Activated CD4-positive, alpha-beta memory T cell treated with anti-CD3 and anti-CD28 coated beads for 36 hours (primary cell): ENCODE measurements at regions not wholly inside any gene's neighbourhood (a gene's known extent, or its start where the extent isn't known, plus 50 kb on each side); places are given as distances from the start of the nearest gene placed in this dataset.
A peak's percentile ranks its signal among the peaks of the same experiment; 100 is the strongest.

Source experiments
- CTCF ChIA-PET: fragments of 350-600 bp; sonication (Branson Sonifier 250); formaldehyde crosslinking; loops from one replicate; lab custom pipeline; 2021; ENCODE audit warnings: antibody characterized with exemption, inconsistent platforms; lab: Charles Lee
- POLR2A ChIA-PET: fragments of 350-600 bp; sonication (Branson Sonifier 250); formaldehyde crosslinking; loops from one replicate; lab custom pipeline; 2021; ENCODE audit warnings: antibody characterized with exemption; lab: Charles Lee
- DNase-seq: peaks from one replicate; pipeline ENCODE4 v3.0.0-alpha.2; 2020
- H3K27ac Mint-ChIP-seq: one replicate; pipeline ENCODE4 v1.8.0; 2021; ENCODE audit warnings: mixed read lengths
- H3K27me3 Mint-ChIP-seq: one replicate; pipeline ENCODE4 v1.8.0; 2021; ENCODE audit warnings: mixed read lengths
- H3K36me3 Mint-ChIP-seq: one replicate; pipeline ENCODE4 v1.8.0; 2021; ENCODE audit warnings: mixed read lengths
- H3K4me1 Mint-ChIP-seq: one replicate; pipeline ENCODE4 v1.8.0; 2021; ENCODE audit warnings: low read depth, mixed read lengths
- H3K4me3 Mint-ChIP-seq: one replicate; pipeline ENCODE4 v1.8.0; 2021; ENCODE audit warnings: mild to moderate bottlenecking, mixed read lengths
- H3K9me3 Mint-ChIP-seq: one replicate; pipeline ENCODE4 v1.8.0; 2021; ENCODE audit warnings: mixed read lengths
- intact Hi-C: fragments of 100-400 bp; cut with micrococcal nuclease; formaldehyde crosslinking; loops from one replicate; pipeline ENCODE4 v1.15.1; 2023

DNA sequence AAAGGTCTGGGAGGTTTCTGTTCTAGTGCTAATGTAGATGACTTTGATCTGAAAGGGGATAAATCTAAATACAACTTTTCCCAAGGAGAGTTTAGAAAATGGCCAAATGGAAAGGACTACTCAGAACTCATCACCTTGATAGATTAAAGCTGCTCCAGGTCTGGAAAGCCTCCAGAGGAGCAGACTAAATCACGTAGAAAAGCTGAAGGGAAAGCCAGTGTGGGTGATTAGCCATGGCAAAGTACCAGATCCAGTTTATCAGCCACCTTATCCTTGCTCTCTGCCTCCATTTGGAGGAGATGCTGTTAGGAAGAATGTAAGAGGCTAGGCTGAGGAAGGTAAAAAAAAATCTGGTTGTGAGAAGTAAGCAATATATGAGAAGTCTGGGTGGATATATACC is 120.7 kb upstream of the RAI14 start:
- CTCF ChIA-PET, result interaction anchor here (4.4 kb wide), 1 partner anchor 11 kb away, joined by 29 read pairs; no protein-coding TSS in a partner anchor
- DNase-seq, result no peak
- no peaks in the 10 kb centered on the region for H3K9me3 Mint-ChIP-seq
- H3K4me1 Mint-ChIP-seq, result peaks cover 28% of the 10 kb centered on the region
- no peak overlapping the region for H3K27ac Mint-ChIP-seq
- H3K27me3 Mint-ChIP-seq, result peaks cover 14% of the 10 kb centered on the region
- intact Hi-C loops, result loop anchor here (10.0 kb wide), 2 partner anchors 119 to 531 kb away; partner anchors contain the start of genes AMACR and RAI14
- H3K36me3 Mint-ChIP-seq, result no peaks in the 10 kb centered on the region
- POLR2A ChIA-PET, result no interaction called here
- H3K4me3 Mint-ChIP-seq, result no peak overlapping the region

DNA sequence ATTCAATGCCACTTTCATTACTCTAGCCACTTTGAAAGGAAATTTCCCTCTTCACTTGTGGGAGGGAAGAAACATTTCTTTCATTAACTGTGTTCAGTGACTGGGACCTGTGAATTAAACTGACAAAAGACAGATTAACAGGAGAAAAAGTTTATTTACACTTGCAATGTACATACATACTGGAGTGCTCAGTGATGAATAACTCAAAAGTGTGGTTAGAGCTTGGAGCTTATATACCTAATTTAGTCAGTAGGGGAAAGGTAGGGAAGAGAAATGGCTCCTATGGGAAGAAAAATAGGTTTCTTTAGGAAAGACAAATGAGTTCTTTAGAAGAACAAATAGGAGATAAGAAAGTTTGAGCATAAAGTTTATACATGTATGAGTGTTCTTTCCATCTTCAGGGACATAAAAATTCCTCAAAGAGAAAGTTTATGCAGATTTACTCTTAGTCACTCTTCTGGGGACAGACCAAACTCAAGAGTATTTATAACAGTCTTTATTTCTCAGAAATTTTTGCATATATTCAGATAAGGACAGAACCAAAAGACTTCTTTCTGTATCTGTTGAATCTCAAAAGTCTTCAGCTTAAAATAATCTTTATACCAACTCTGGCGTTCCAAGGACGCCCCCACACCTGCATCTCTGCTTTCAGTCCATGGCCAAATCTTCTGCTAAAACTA is 120.0 kb upstream of the RAI14 start:
- DNase-seq, result peak; percentile 26
- POLR2A ChIA-PET, result no interaction called here

DNA sequence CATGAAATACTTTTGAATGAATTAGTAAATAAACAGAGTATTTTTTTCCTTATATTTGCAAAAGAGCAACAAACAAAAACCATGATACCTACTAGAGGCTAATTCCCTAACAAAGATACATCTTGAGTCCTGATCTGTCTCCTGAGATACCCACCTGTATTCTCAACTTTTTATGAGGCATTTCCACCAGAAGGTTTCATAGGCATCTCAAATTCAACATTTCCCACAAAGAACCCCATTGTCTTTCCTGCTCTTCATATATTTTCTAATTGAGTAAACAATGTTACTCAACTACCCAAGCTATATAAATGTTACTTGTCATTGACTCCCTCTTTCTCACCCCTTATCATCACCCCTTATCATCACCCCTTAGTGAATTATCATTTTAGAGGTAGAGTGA is 119.4 kb upstream of the RAI14 start:
- H3K4me3 Mint-ChIP-seq, result no peak overlapping the region
- no peak for DNase-seq
- intact Hi-C loops, result loop anchor here (2.0 to 10.0 kb wide), 3 partner anchors 56 to 532 kb away; partner anchors contain the start of genes AMACR and RAI14
- H3K9me3 Mint-ChIP-seq, result no peaks in the 10 kb centered on the region
- ChIA-PET POLR2A (no interaction called here), CTCF (interaction anchor here (2.5 to 4.4 kb wide), 3 partner anchors 12 to 362 kb away, joined by 18 to 40 read pairs (median 29); no protein-coding TSS in a partner anchor)
- H3K36me3 Mint-ChIP-seq, result no peaks in the 10 kb centered on the region
- H3K4me1 Mint-ChIP-seq, result peaks cover 28% of the 10 kb centered on the region
- H3K27me3 Mint-ChIP-seq, result peaks cover 25% of the 10 kb centered on the region
- no peak overlapping the region for H3K27ac Mint-ChIP-seq

More for the DNA sequence above, 120.0 kb upstream of the RAI14 start:
- intact Hi-C loops, result loop anchor here (2.0 to 10.0 kb wide), 3 partner anchors 55 to 531 kb away; partner anchors contain the start of genes AMACR and RAI14
- Mint-ChIP-seq H3K4me3 (no peak overlapping the region), H3K27ac (no peak overlapping the region), H3K9me3 (no peaks in the 10 kb centered on the region), H3K27me3 (peaks cover 20% of the 10 kb centered on the region), H3K4me1 (peaks cover 28% of the 10 kb centered on the region), H3K36me3 (no peaks in the 10 kb centered on the region)
- CTCF ChIA-PET, result interaction anchor here (3.6 to 4.4 kb wide), 2 partner anchors 12 to 362 kb away, joined by 18 to 29 read pairs; no protein-coding TSS in a partner anchor

DNA sequence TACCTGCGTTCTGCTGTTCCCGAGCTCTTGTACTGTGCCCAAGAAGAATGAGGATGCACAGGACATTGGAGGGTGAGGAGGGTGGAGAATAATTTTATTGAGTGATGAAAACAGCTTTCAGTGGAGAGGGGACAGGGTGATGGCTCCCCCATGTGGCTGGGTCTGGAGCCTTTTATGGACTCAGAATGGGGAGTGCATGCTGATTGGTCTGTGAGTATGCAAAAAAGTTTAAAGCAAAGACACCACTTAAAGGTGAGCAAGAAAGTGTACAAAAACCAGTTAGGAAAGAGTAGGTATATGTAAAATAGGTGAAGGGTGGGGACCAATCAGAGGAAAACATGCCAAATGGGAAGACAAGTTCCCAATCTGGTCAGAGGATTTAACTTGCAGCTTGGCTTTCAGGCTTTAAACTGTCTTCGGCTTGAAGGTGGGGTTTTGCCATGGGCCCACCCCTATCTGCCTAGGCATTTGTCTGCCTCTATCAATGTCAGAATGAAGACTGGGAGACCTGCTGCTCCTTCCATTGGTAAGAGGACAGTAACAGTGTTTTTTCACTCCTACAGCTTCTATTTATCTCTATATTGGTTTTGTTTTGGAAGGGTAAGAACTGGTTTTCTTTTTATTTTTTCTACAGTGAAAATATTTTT is 118.0 kb upstream of the RAI14 start:
- Mint-ChIP-seq H3K27me3 (peaks cover 34% of the 10 kb centered on the region), H3K4me3 (no peak overlapping the region), H3K36me3 (no peaks in the 10 kb centered on the region), H3K27ac (no peak overlapping the region), H3K4me1 (peaks cover 31% of the 10 kb centered on the region), H3K9me3 (no peaks in the 10 kb centered on the region)
- ChIA-PET POLR2A (no interaction called here), CTCF (interaction anchor here (1.1 to 4.4 kb wide), 8 partner anchors 10 to 360 kb away, joined by 3 to 40 read pairs (median 12); no protein-coding TSS in a partner anchor)
- intact Hi-C loops, result loop anchor here (1.0 to 10.0 kb wide), 3 partner anchors 52 to 533 kb away; partner anchors contain the start of genes AMACR and RAI14
- DNase-seq, result peak; percentile 61

DNA sequence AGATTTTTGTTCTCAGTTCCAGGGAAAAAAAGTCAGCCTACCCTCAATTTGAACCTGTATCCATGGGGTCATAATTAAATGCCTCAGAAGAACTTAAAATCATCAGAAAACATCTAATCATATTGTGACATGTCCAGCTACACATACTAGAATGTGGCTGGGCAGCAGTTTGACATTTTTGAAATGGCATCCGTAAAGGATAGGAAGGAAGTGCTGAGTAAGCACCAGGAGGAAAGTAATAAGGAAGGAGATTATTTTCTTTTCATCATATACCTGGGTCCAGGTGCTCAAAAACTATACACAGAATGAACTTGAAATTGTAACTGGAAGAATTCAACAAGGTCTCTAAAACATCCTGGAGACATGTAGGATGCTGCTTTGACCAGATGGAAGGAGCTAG is 116.9 kb upstream of the RAI14 start:
- H3K4me1 Mint-ChIP-seq, result peaks cover 23% of the 10 kb centered on the region
- ChIA-PET CTCF (interaction anchor here (1.1 to 4.4 kb wide), 5 partner anchors 13 to 359 kb away, joined by 5 to 40 read pairs (median 18); no protein-coding TSS in a partner anchor), POLR2A (no interaction called here)
- H3K9me3 Mint-ChIP-seq, result peaks cover 4% of the 10 kb centered on the region
- peaks cover under 1% of the 10 kb centered on the region for H3K36me3 Mint-ChIP-seq
- no peak overlapping the region for H3K27ac Mint-ChIP-seq
- peaks cover 34% of the 10 kb centered on the region for H3K27me3 Mint-ChIP-seq
- H3K4me3 Mint-ChIP-seq, result no peak overlapping the region
- intact Hi-C loops, result loop anchor here (10.0 kb wide), 2 partner anchors 116 to 534 kb away; partner anchors contain the start of genes AMACR and RAI14
- DNase-seq, result no peak

DNA sequence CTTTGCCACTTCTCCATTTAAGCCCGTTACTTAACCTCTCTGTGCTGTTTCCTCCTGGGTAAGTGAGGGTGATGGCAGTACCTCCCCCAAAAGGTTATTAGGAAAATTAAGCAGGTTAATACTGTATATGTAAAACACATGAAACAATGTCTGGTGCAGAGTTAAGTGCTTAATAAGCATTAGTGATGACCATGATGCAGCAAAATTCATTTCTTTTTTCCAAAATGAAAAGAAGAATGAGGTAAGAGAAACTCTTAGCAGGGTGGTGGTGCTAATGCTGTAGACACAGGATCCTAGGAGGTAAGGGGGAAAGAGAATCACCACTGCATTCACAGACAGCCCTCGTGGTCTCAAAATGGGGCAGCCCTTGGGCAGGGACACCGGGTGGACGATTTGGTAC is 115.1 kb upstream of the RAI14 start:
- ChIA-PET CTCF (interaction anchor here (1.2 kb wide), 1 partner anchor 55 kb away, joined by 3 read pairs; no protein-coding TSS in a partner anchor), POLR2A (no interaction called here)
- Mint-ChIP-seq H3K36me3 (peaks cover 3% of the 10 kb centered on the region), H3K4me1 (peaks cover 11% of the 10 kb centered on the region), H3K4me3 (no peak overlapping the region), H3K27me3 (peaks cover 35% of the 10 kb centered on the region), H3K27ac (no peak overlapping the region), H3K9me3 (peaks cover 12% of the 10 kb centered on the region)
- intact Hi-C loops, result no loop called here
- no peak for DNase-seq

DNA sequence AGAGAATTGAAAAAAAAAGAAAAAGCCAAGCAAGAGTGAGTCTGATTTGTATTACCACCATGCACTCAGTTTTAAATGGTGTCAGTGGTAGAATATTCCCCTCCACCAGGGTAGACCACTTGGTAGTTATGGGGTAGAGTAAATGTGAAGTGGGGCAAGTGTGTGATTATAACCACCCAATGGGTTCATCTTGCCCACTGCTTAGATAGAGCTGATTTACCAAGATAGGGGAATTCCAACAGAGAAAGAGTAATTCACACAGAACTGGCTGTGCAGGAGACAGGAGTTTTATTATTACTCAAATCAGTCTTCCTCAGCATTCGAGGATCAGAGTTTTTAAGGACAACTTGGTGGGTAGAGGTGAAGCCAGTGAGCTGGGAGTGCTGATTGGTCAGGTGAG is 113.3 kb upstream of the RAI14 start:
- H3K4me3 Mint-ChIP-seq, result no peak overlapping the region
- CTCF ChIA-PET, result no interaction called here
- H3K9me3 Mint-ChIP-seq, result peaks cover 14% of the 10 kb centered on the region
- no peak overlapping the region for H3K27ac Mint-ChIP-seq
- peaks cover 4% of the 10 kb centered on the region for H3K36me3 Mint-ChIP-seq
- DNase-seq, result no peak
- peaks cover 5% of the 10 kb centered on the region for H3K4me1 Mint-ChIP-seq
- POLR2A ChIA-PET, result no interaction called here
- H3K27me3 Mint-ChIP-seq, result peaks cover 39% of the 10 kb centered on the region
- intact Hi-C loops, result no loop called here

DNA sequence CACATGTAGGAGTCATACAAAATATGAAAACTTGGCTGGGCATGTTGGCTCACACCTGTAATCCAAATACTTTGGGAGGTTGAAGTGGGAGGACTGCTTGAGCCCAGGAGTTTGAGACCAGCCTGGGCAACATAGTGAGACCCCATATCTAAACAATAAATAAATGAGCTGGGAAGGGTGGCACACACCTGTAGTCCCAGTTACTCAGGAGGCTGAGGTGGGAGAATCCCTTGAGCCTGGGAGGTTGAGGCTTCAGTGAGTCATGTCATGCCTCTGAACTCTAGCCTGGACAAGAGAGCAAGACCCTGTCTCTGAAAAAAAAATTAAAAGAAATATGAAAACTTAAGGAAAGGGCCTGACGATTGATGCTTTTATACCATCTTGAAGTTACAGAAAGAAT is 112.4 kb upstream of the RAI14 start:
- no peak for DNase-seq
- peaks cover 4% of the 10 kb centered on the region for H3K36me3 Mint-ChIP-seq
- CTCF ChIA-PET, result no interaction called here
- peaks cover 5% of the 10 kb centered on the region for H3K4me1 Mint-ChIP-seq
- POLR2A ChIA-PET, result no interaction called here
- no peak overlapping the region for H3K27ac Mint-ChIP-seq
- H3K27me3 Mint-ChIP-seq, result peaks cover 37% of the 10 kb centered on the region
- intact Hi-C loops, result no loop called here
- H3K9me3 Mint-ChIP-seq, result peaks cover 14% of the 10 kb centered on the region
- no peak overlapping the region for H3K4me3 Mint-ChIP-seq

DNA sequence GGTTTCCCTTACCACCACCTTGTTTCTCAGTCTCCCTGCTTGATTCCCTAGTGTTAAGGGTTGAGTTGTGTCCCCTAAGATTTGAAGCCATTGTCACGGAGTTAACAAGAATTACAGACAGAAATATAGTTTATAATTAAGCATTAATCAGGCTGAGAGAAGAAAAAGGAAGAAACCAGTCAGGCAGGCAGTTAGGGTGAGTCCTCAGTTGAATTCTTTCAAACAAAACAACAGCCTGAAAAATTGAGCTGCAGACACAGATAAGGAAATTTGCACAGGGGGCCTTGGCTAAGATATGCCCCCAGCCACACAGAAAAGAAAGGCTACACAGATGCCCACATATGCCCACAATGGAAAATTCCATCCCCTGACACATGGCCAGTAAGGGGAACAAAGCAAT is 111.7 kb upstream of the RAI14 start:
- no peak for DNase-seq
- H3K27ac Mint-ChIP-seq, result no peak overlapping the region
- H3K27me3 Mint-ChIP-seq, result peaks cover 36% of the 10 kb centered on the region
- peaks cover 5% of the 10 kb centered on the region for H3K4me1 Mint-ChIP-seq
- H3K36me3 Mint-ChIP-seq, result peaks cover 4% of the 10 kb centered on the region
- peaks cover 14% of the 10 kb centered on the region for H3K9me3 Mint-ChIP-seq
- ChIA-PET CTCF (no interaction called here), POLR2A (no interaction called here)
- intact Hi-C loops, result no loop called here
- H3K4me3 Mint-ChIP-seq, result no peak overlapping the region

DNA sequence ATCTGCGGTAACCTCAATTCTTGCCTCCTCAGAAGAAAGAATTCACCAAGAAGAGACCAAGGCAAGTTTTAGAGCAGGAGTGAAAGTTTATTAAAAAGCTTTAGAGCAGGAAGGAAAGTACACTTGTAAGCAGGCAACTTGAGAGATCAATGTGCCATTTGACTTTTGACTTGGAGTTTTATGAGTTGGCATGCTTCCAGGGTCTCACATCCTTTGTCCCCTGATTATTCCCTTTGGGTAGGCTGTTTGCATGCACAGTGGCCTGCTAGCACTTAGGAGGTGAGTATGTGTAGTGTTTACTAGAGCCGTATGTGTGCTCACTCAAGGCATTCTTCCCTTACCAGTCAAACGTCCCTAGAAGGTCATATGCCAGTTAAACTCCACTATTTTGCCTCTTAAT is 111.0 kb upstream of the RAI14 start:
- CTCF ChIA-PET, result no interaction called here
- no peak for DNase-seq
- intact Hi-C loops, result no loop called here

DNA sequence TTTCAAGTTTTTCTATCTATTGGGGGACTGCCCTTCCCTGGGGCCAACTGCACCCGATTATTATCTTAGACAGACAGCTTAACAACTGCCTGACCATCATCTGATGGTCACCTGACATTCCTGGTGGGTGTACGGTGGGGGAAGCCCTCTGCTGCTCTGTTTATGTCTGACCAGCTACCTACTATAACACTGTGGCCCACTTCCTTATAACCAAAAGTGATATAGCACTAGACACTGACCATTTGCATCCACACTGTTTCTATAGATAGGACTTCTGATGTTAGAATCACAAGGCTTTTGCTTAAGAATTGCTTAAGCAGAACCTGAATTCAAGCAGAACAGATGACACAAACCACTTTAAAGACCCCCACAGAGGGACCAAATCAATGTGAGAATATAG is 110.5 kb upstream of the RAI14 start:
- ChIA-PET POLR2A (no interaction called here), CTCF (no interaction called here)
- Mint-ChIP-seq H3K4me1 (peaks cover 5% of the 10 kb centered on the region), H3K27ac (no peak overlapping the region), H3K9me3 (peaks cover 14% of the 10 kb centered on the region), H3K4me3 (no peak overlapping the region), H3K27me3 (peaks cover 28% of the 10 kb centered on the region), H3K36me3 (peaks cover 4% of the 10 kb centered on the region)
- no peak for DNase-seq
- intact Hi-C loops, result no loop called here

More for the DNA sequence above, 111.0 kb upstream of the RAI14 start:
- Mint-ChIP-seq H3K9me3 (peaks cover 14% of the 10 kb centered on the region), H3K36me3 (peaks cover 4% of the 10 kb centered on the region), H3K4me3 (no peak overlapping the region), H3K4me1 (peaks cover 5% of the 10 kb centered on the region), H3K27ac (no peak overlapping the region), H3K27me3 (peaks cover 31% of the 10 kb centered on the region)
- POLR2A ChIA-PET, result no interaction called here
